ENCODE measurements at regions not wholly inside any gene's neighbourhood (a gene's known extent, or its start where the extent isn't known, plus 50 kb on each side); places are given as distances from the start of the nearest gene placed in this dataset.

GRCh38 chr6:110542311-110543024, 66.1 kb upstream of the SLC22A16 start:
- no peak overlapping the region for H3K4me2 ChIP-seq (ENCODE audit: insufficient read depth, low read length)
- no peak overlapping the region for H3K9ac ChIP-seq (ENCODE audit: insufficient read depth in 1 of 2, low read depth in 2 of 2, low read length in 2 of 2)
- H4K20me1 ChIP-seq (replicated peaks; ENCODE audit: control insufficient read depth, insufficient read depth, low read length), result no peaks in the 10 kb centered on the region
- in situ Hi-C loops (cut with MboI), result no loop called here
- no peak overlapping the region for H2AFZ ChIP-seq (ENCODE audit: low read depth, low read length)
- BruUV-seq (replicated peaks), result no TSS peak
- ATAC-seq (no peak), DNase-seq (ENCODE audit: extremely low read depth in 1 of 4, low spot score in 3 of 4) (no peak), FAIRE-seq (no peak)
- no peak overlapping the region for H3K4me3 ChIP-seq
- peaks cover 0 to 30% of the 10 kb centered on the region in 2 experiments; a peak in 3 of 5 replicates for H3K27me3 ChIP-seq (ENCODE audit: control insufficient read depth in 2 of 2, insufficient read depth in 2 of 2, low read length in 2 of 2)
- no peak overlapping the region for H3K27ac ChIP-seq (ENCODE audit: extremely low read depth, low read depth, low read length)
- H3K9me1 ChIP-seq (ENCODE audit: control insufficient read depth, insufficient read depth, low read length), result no peaks in the 10 kb centered on the region
- WGBS (ENCODE audit: insufficient coverage, low coverage, missing lambda C conversion rate), result 2% methylated on average over 11 of the region's 11 CpGs
- no peaks in the 10 kb centered on the region for H3K9me3 ChIP-seq (replicated peaks; ENCODE audit: control insufficient read depth, insufficient read depth, low read depth, low read length)
- H3K79me2 ChIP-seq (ENCODE audit: control insufficient read depth, insufficient read depth, low read length), result no peaks in the 10 kb centered on the region
- peaks cover 3% of the 10 kb centered on the region in 2 experiments; a peak in 2 of 5 replicates for H3K4me1 ChIP-seq (replicated peaks in 1 of 2; ENCODE audit: control insufficient read depth in 2 of 2, insufficient read depth in 2 of 2, low read length in 2 of 2)
- POLR2A ChIA-PET, result interaction anchor here (0.6 kb wide), 1 partner anchor 693 kb away, joined by 6 read pairs; no protein-coding TSS in a partner anchor
- TF ChIP-seq ZNF77 (CRISPR knock-in tag; IDR thresholded peaks at IDR 0.05) (no peak), CC2D1A (IDR thresholded peaks at IDR 0.05) (no peak), ZNF277 (CRISPR knock-in tag; IDR thresholded peaks at IDR 0.05; ENCODE audit: borderline replicate concordance) (no peak), STAT5A (IDR thresholded peaks at IDR 0.05; ENCODE audit: borderline replicate concordance, low read length) (no peak)
- no peaks in the 10 kb centered on the region for H3K36me3 ChIP-seq (ENCODE audit: control insufficient read depth, insufficient read depth, low read length)
- CTCF ChIA-PET (ENCODE audit: low intra/inter-chr PET ratio), result no interaction called here
- intact Hi-C loops (cut with micrococcal nuclease), result no loop called here

Measured in K562 (cell line).